ENCODE measurements at regions not wholly inside any gene's neighbourhood (a gene's known extent, or its start where the extent isn't known, plus 50 kb on each side); places are given as distances from the start of the nearest gene placed in this dataset.

GRCh38 chr5:40167283-40167682 lies 512.4 kb upstream of the PTGER4 start:
- Histone ChIP-seq H3K36me3 (ENCODE audit: low read depth) (no peaks in the 10 kb centered on the region), H3K4me1 (ENCODE audit: low read depth) (no peaks in the 10 kb centered on the region), H3K9me3 (peaks cover 4% of the 10 kb centered on the region), H3K4me3 (no peak overlapping the region)
- intact Hi-C loops (cut with DNase I, micrococcal nuclease), result no loop called here
- DNase-seq (no peak), ATAC-seq (no peak)
- TF ChIP-seq CTCF (IDR thresholded peaks at IDR 0.05), result no peak

GRCh38 chr5:40166802-40167201 lies 512.9 kb upstream of the PTGER4 start:
- Histone ChIP-seq H3K4me1 (ENCODE audit: low read depth) (no peaks in the 10 kb centered on the region), H3K4me3 (no peak overlapping the region), H3K36me3 (ENCODE audit: low read depth) (no peaks in the 10 kb centered on the region), H3K9me3 (peaks cover 4% of the 10 kb centered on the region)
- intact Hi-C loops (cut with DNase I, micrococcal nuclease), result no loop called here
- no peak for DNase-seq
- no peak for ATAC-seq
- TF ChIP-seq CTCF (IDR thresholded peaks at IDR 0.05), result no peak

- Histone ChIP-seq H3K4me3 (no peak overlapping the region), H3K4me1 (ENCODE audit: low read depth) (no peaks in the 10 kb centered on the region), H3K36me3 (ENCODE audit: low read depth) (no peaks in the 10 kb centered on the region), H3K9me3 (peaks cover 4% of the 10 kb centered on the region)
- TF ChIP-seq CTCF (IDR thresholded peaks at IDR 0.05), result no peak
- DNase-seq, result no peak
- ATAC-seq, result no peak
- intact Hi-C loops (cut with DNase I, micrococcal nuclease), result no loop called here
Measured at GRCh38 chr5:40165789-40166728, 513.7 kb upstream of the PTGER4 start.

GRCh38 chr5:40165106-40165788 lies 514.5 kb upstream of the PTGER4 start:
- Histone ChIP-seq H3K4me1 (ENCODE audit: low read depth) (no peaks in the 10 kb centered on the region), H3K4me3 (no peak overlapping the region), H3K36me3 (ENCODE audit: low read depth) (no peaks in the 10 kb centered on the region), H3K9me3 (peaks cover 1% of the 10 kb centered on the region)
- ATAC-seq (no peak), DNase-seq (no peak)
- TF ChIP-seq CTCF (IDR thresholded peaks at IDR 0.05), result no peak
- intact Hi-C loops (cut with DNase I, micrococcal nuclease), result no loop called here

- no peaks in the 10 kb centered on the region for H3K4me1 ChIP-seq (ENCODE audit: low read depth)
- intact Hi-C loops (cut with DNase I, micrococcal nuclease), result no loop called here
Measured at GRCh38 chr5:40160435-40160834, 519.3 kb upstream of the PTGER4 start.

More at GRCh38 chr5:40160435-40160834, 519.3 kb upstream of the PTGER4 start:
- no peak overlapping the region for H3K4me3 ChIP-seq
- TF ChIP-seq CTCF (IDR thresholded peaks at IDR 0.05), result no peak
- DNase-seq (no peak), ATAC-seq (no peak)
- no peaks in the 10 kb centered on the region for H3K36me3 ChIP-seq (ENCODE audit: low read depth)
- no peaks in the 10 kb centered on the region for H3K9me3 ChIP-seq
